ENCODE measurements at regions not wholly inside any gene's neighbourhood (a gene's known extent, or its start where the extent isn't known, plus 50 kb on each side); places are given as distances from the start of the nearest gene placed in this dataset.

DNA sequence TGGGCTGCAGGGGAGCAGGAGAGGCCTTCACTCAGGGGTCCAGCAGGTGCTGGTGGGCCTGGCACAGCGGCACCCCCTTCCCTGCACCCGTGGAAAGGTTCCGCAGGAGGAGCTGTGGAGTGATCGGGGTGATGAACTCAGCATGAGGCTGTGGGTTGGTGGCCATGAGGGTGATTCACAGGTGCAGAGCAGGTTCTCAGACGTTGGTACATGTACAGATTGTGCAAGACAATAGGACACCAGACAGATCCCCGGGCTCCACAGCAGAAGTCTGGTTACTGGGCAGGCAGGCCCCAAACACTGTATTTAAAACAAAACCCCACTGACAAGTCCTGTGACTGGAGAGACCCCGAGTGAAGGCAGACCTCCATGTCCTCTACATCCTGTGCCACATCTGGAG lies 151.6 kb upstream of the CDH4 start:
- TF ChIP-seq, protein P1, sequence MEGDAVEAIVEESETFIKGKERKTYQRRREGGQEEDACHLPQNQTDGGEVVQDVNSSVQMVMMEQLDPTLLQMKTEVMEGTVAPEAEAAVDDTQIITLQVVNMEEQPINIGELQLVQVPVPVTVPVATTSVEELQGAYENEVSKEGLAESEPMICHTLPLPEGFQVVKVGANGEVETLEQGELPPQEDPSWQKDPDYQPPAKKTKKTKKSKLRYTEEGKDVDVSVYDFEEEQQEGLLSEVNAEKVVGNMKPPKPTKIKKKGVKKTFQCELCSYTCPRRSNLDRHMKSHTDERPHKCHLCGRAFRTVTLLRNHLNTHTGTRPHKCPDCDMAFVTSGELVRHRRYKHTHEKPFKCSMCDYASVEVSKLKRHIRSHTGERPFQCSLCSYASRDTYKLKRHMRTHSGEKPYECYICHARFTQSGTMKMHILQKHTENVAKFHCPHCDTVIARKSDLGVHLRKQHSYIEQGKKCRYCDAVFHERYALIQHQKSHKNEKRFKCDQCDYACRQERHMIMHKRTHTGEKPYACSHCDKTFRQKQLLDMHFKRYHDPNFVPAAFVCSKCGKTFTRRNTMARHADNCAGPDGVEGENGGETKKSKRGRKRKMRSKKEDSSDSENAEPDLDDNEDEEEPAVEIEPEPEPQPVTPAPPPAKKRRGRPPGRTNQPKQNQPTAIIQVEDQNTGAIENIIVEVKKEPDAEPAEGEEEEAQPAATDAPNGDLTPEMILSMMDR (IDR thresholded peaks at IDR 0.05; ENCODE audit: low read length): no peak
- TF ChIP-seq EZH2 (optimal IDR thresholded peaks at IDR 0.05; ENCODE audit: low read depth, low read length): no peak
